AG04450 (cell line): ENCODE measurements at regions not wholly inside any gene's neighbourhood (a gene's known extent, or its start where the extent isn't known, plus 50 kb on each side); places are given as distances from the start of the nearest gene placed in this dataset.

Source experiments
- CTCF ChIA-PET: fragments of 300-600, 350-600 bp; formaldehyde crosslinking; extraction: SDS; loops from one replicate; lab custom pipeline; 2022; ENCODE audit warnings: antibody characterized with exemption, inconsistent platforms; lab: Charles Lee
- POLR2A ChIA-PET: fragments of 350-600 bp; formaldehyde crosslinking; extraction: SDS; loops from one replicate; lab custom pipeline; 2021; ENCODE audit warnings: antibody characterized with exemption, inconsistent platforms; lab: Yijun Ruan, JAX
- DNase-seq: peaks from one replicate; pipeline ENCODE4 v3.0.0-alpha.2; 2011; ENCODE audit warnings: low read depth, low spot score
- H3K27ac ChIP-seq: one replicate; pipeline ENCODE4 v1.5.1; 2012; ENCODE audit warnings: low read depth, low read length, control low read depth
- H3K27me3 ChIP-seq: one replicate; pipeline ENCODE4 v1.6.0; 2012; ENCODE audit warnings: low read length; ENCODE audit not compliant: control insufficient read depth, insufficient read depth
- H3K4me3 ChIP-seq: 2 replicates; pipeline ENCODE4 v1.5.1; 2011; ENCODE audit warnings: mild to moderate bottlenecking, low read depth, low read length, control low read depth
- H3K9me3 ChIP-seq: 2 replicates; pipeline ENCODE4 v1.5.1; 2012; ENCODE audit warnings: low read length; ENCODE audit not compliant: control insufficient read depth, insufficient read depth
- CTCF ChIP-seq: IDR thresholded peaks from 2 replicates; pipeline ENCODE4 v1.5.1; 2011; ENCODE audit warnings: low read depth, low read length, control low read depth, inconsistent platforms

GRCh38 chr7:83851551-83851950 lies 202.6 kb upstream of the SEMA3E start:
- TF ChIP-seq CTCF: no peak
- Histone ChIP-seq H3K9me3 (no peaks in the 10 kb centered on the region), H3K4me3 (no peak overlapping the region), H3K27ac (no peak overlapping the region), H3K27me3 (no peaks in the 10 kb centered on the region)
- ChIA-PET POLR2A (no interaction called here), CTCF (no interaction called here)
- DNase-seq: no peak

- CTCF ChIA-PET: no interaction called here
- no peaks in the 10 kb centered on the region for H3K9me3 ChIP-seq
- H3K4me3 ChIP-seq: no peak overlapping the region
- no peak for TF ChIP-seq CTCF
- H3K27me3 ChIP-seq: no peaks in the 10 kb centered on the region
- H3K27ac ChIP-seq: no peak overlapping the region
- no peak for DNase-seq
- POLR2A ChIA-PET: no interaction called here
These were observed 202.0 kb upstream of the SEMA3E start for GRCh38 chr7:83850941-83851340.

- Histone ChIP-seq H3K4me3 (no peak overlapping the region), H3K9me3 (no peaks in the 10 kb centered on the region), H3K27me3 (no peaks in the 10 kb centered on the region), H3K27ac (no peak overlapping the region)
- CTCF ChIA-PET: no interaction called here
- POLR2A ChIA-PET: no interaction called here
- no peak for DNase-seq
- TF ChIP-seq CTCF: no peak
These were observed 201.2 kb upstream of the SEMA3E start for GRCh38 chr7:83850125-83850524.

DNA sequence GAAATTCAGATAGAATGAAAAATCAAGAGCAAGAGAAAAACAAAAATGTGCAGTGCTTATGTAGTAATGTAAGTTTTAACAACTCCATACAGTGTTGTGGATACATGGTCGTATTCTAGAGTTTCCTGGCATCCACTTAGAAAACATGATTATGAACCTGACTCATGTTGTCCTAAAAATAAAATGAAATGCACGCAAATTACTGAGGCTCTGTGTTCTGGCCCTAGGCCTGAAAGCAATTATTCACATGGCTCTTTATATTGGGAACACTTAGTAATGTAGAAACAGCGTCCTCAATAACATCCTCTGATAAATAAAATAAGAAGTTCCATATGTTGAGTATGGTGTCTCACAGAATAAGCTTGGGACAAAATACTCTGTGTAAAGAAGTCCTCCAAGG lies 200.2 kb upstream of the SEMA3E start:
- no peak overlapping the region for H3K4me3 ChIP-seq
- POLR2A ChIA-PET: no interaction called here
- DNase-seq: no peak
- H3K27me3 ChIP-seq: no peaks in the 10 kb centered on the region
- TF ChIP-seq CTCF: no peak
- no peaks in the 10 kb centered on the region for H3K9me3 ChIP-seq
- H3K27ac ChIP-seq: no peak overlapping the region
- CTCF ChIA-PET: no interaction called here

GRCh38 chr7:83842894-83843293 lies 194.0 kb upstream of the SEMA3E start:
- ChIA-PET POLR2A (no interaction called here), CTCF (no interaction called here)
- no peak for DNase-seq
- Histone ChIP-seq H3K27ac (no peak overlapping the region), H3K27me3 (no peaks in the 10 kb centered on the region), H3K9me3 (no peaks in the 10 kb centered on the region), H3K4me3 (no peak overlapping the region)
- TF ChIP-seq CTCF: no peak
